HUES6 (cell line): ENCODE measurements at regions not wholly inside any gene's neighbourhood (a gene's known extent, or its start where the extent isn't known, plus 50 kb on each side); places are given as distances from the start of the nearest gene placed in this dataset.

ENCODE experiments used
- H3K27ac ChIP-seq: 2 replicates; pipeline ENCODE4 v1.7.0; 2013; ENCODE audit warnings: low read depth, mild to moderate bottlenecking, low read length, inconsistent platforms
- H3K27me3 ChIP-seq: 2 replicates; pipeline ENCODE4 v1.6.1; 2013; ENCODE audit warnings: low read length; ENCODE audit not compliant: control insufficient read depth, insufficient read depth
- H3K36me3 ChIP-seq: 2 replicates; pipeline ENCODE4 v1.6.1; 2013; ENCODE audit warnings: low read length; ENCODE audit not compliant: control insufficient read depth, insufficient read depth
- H3K4me1 ChIP-seq: 2 replicates; pipeline ENCODE4 v1.6.1; 2013; ENCODE audit warnings: low read length; ENCODE audit not compliant: control insufficient read depth, insufficient read depth
- H3K4me3 ChIP-seq: 2 replicates; pipeline ENCODE4 v1.5.1; 2013; ENCODE audit warnings: low read depth, low read length
- H3K9ac ChIP-seq: one replicate; pipeline ENCODE4 v1.6.1; 2013; ENCODE audit warnings: mild to moderate bottlenecking, low read length
- H3K9me3 ChIP-seq: 2 replicates; pipeline ENCODE4 v1.6.1; 2013; ENCODE audit warnings: low read depth, low read length; ENCODE audit not compliant: control insufficient read depth, insufficient read depth

DNA sequence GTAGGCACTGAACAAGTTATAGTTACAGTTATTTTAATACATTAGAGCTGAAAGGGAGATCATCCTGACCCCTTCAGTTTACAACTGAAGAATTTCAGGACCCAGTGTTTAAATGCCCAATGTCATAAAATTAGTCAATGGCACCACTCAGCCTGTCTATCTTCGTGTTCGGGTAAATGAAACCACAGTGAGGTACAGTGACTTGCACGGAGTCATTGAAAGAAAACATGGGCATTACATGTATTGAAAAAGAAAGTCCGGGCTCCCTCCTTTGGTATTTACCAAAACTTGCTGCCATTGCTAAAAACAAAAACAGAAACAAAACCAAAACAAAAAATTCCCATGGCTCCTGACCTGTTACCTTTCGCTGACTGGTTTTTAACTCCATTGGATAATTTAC, 131.7 kb downstream of the SH2D1A start:
- H3K27ac ChIP-seq: no peak overlapping the region
- no peak overlapping the region for H3K4me3 ChIP-seq
- no peaks in the 10 kb centered on the region for H3K4me1 ChIP-seq
- no peaks in the 10 kb centered on the region for H3K9me3 ChIP-seq
- H3K9ac ChIP-seq: no peak overlapping the region
- H3K36me3 ChIP-seq: no peaks in the 10 kb centered on the region
- peaks cover 3% of the 10 kb centered on the region; the same call in 1 of the 2 replicates for H3K27me3 ChIP-seq

DNA sequence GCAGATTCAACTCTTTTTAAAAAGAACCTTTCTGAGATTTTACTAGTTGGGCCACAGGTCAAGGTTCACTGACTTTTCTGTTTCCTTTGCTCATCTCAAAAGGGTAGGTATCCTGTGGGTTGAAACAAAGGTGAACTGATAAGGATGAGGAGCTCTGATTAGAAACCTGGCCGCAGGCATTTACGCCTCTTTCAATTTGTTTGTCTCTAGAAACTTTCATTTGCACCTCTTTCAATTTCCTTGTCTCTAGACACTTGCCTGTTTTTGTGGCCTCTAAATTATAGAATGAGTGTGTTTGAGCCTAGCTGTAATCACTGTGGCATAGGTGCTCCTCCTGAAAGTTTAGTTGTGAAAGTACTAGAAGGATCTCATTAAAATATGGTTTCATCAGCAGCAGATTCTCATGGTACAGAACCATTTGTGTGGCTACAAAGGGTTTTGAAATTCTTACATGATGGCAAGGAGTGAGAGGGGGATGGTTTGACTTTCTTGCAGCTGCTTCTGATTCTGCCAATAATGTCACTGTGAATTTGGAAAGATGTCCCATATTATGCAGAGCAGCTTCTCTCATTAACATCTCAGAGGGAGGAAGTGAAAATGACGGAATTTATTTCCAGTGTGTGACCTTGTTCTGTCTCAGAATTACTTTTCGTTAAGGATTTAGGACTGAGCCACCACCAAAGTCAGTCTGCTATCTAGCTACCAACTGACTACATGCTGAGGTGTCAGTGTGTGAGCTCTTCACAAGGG, 142.2 kb downstream of the SH2D1A start:
- H3K9me3 ChIP-seq: no peaks in the 10 kb centered on the region; the same call in 1 of the 2 replicates

DNA sequence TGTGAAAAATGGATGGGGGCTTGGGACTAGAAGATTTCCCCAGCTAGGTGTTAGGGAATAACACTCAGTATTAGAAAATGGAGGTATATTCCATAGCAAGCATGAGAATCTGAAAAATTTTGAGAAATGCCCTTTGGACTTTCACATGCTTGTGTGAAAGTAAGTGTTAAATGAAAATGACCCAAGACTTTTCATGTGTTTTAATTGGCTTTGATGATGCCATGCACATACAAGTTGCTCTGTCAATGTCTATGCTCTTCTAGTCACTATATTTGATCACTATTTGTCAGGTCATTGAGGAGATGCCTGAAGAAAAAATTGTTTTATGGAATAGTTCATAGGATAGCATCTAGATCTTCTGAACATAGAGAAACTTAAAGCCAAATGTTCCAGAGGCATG, 147.6 kb downstream of the SH2D1A start:
- H3K27me3 ChIP-seq: no peaks in the 10 kb centered on the region; the same call in 1 of the 2 replicates

More for the DNA sequence above, 142.2 kb downstream of the SH2D1A start:
- H3K27ac ChIP-seq: no peak overlapping the region
- no peak overlapping the region for H3K9ac ChIP-seq
- H3K4me1 ChIP-seq: peaks cover 12% of the 10 kb centered on the region
- no peak overlapping the region for H3K4me3 ChIP-seq
- H3K36me3 ChIP-seq: no peaks in the 10 kb centered on the region
- H3K27me3 ChIP-seq: no peaks in the 10 kb centered on the region; the same call in 1 of the 2 replicates

DNA sequence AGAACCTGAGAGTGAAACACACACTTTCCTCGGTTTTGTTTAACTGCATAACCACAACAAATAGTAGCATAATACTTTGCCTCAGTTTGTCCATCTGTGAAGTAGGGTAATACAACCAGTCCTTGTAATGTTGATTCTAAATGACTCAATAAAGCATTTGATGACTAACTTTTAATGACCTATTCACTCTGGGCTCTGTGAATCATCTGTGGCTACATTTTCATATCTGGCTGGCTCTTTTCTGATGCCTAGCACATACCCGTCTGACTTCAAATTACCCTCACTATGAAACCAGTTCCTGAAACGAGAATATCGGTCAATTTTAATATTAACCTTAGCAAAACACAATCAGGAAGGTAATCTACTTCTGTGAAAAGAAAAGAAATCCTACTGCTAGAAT, 151.0 kb downstream of the SH2D1A start:
- no peak overlapping the region for H3K4me3 ChIP-seq

More for the DNA sequence above, 147.6 kb downstream of the SH2D1A start:
- Histone ChIP-seq H3K9ac (no peak overlapping the region), H3K36me3 (no peaks in the 10 kb centered on the region), H3K4me3 (no peak overlapping the region), H3K9me3 (no peaks in the 10 kb centered on the region), H3K27ac (no peak overlapping the region), H3K4me1 (peaks cover 8% of the 10 kb centered on the region)

DNA sequence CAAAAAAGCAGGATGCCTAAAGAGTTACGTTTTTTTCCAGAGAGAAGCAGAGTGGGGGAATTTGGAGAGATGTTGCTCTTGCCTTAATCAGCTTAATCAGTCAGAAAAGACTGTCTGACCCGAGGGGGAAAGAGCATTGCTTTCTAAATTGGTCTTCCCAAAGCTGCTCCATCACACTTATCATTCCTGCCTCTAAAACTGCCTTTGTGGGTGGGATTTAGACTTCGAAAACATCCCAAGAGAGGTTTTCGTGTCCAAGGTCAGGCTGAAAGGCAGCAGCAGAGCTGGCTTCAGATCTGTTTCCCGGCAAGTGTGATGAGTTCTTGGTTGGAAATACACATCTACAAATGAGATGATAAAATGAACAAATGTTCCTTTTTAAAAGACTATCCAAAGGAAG, 155.2 kb downstream of the SH2D1A start:
- Histone ChIP-seq H3K36me3 (no peaks in the 10 kb centered on the region), H3K4me1 (peaks cover 29% of the 10 kb centered on the region), H3K27ac (peak overlapping the region; percentile 56; the same call in 1 of the 2 replicates), H3K9ac (no peak overlapping the region), H3K4me3 (no peak overlapping the region), H3K9me3 (no peaks in the 10 kb centered on the region), H3K27me3 (peaks cover 3% of the 10 kb centered on the region; the same call in 1 of the 2 replicates)

More for the DNA sequence above, 151.0 kb downstream of the SH2D1A start:
- H3K27me3 ChIP-seq: no peaks in the 10 kb centered on the region; the same call in 1 of the 2 replicates
- no peaks in the 10 kb centered on the region for H3K9me3 ChIP-seq
- H3K27ac ChIP-seq: no peak overlapping the region
- H3K4me1 ChIP-seq: peaks cover 17% of the 10 kb centered on the region
- H3K9ac ChIP-seq: no peak overlapping the region
- H3K36me3 ChIP-seq: no peaks in the 10 kb centered on the region

DNA sequence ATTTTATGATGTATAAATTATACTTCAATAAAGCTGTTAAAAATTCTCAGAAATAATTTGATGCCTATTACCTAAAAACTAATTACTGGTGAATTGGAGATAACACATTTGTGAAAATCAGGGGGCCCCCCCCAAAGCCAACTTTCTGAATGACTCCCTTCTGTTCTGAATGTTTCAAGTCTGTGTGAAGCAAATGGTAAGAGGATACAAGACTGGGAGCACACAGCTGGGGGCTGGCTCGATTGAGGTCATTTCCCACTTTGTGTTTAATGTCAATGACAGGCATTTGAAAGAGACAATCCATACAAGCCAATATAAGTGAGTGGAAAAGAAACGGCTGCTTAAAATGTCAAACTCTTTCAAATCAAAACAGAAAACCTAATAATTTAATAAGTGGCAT, 155.8 kb downstream of the SH2D1A start:
- no peak overlapping the region for H3K4me3 ChIP-seq

DNA sequence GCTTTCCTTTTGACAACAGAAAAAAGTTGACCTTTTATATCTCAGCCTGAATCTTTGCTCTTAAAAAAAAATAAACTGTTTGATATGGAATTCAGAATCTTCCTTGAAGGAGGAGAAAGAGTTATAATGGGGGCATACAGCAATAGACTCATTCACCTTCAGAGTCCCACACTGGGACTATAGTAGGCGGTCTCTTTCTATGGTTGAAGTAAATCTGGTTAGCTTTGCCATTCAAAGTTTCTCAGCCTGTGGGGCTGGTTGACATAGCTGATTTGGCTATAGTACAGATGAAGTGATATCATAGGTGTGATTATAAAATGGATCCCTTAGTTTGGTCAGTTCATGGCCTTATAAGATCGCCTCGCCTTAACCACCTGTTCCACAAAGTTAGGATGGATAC, 156.2 kb downstream of the SH2D1A start:
- H3K9ac ChIP-seq: no peak overlapping the region
- H3K4me3 ChIP-seq: no peak overlapping the region
- H3K27me3 ChIP-seq: peaks cover 3% of the 10 kb centered on the region; the same call in 1 of the 2 replicates
- peaks cover 30% of the 10 kb centered on the region for H3K4me1 ChIP-seq
- no peaks in the 10 kb centered on the region for H3K36me3 ChIP-seq
- no peak overlapping the region for H3K27ac ChIP-seq
- H3K9me3 ChIP-seq: no peaks in the 10 kb centered on the region

More for the DNA sequence above, 155.8 kb downstream of the SH2D1A start:
- Histone ChIP-seq H3K27me3 (peaks cover 3% of the 10 kb centered on the region; the same call in 1 of the 2 replicates), H3K36me3 (no peaks in the 10 kb centered on the region), H3K9ac (no peak overlapping the region), H3K4me1 (peaks cover 30% of the 10 kb centered on the region), H3K27ac (no peak overlapping the region), H3K9me3 (no peaks in the 10 kb centered on the region)

DNA sequence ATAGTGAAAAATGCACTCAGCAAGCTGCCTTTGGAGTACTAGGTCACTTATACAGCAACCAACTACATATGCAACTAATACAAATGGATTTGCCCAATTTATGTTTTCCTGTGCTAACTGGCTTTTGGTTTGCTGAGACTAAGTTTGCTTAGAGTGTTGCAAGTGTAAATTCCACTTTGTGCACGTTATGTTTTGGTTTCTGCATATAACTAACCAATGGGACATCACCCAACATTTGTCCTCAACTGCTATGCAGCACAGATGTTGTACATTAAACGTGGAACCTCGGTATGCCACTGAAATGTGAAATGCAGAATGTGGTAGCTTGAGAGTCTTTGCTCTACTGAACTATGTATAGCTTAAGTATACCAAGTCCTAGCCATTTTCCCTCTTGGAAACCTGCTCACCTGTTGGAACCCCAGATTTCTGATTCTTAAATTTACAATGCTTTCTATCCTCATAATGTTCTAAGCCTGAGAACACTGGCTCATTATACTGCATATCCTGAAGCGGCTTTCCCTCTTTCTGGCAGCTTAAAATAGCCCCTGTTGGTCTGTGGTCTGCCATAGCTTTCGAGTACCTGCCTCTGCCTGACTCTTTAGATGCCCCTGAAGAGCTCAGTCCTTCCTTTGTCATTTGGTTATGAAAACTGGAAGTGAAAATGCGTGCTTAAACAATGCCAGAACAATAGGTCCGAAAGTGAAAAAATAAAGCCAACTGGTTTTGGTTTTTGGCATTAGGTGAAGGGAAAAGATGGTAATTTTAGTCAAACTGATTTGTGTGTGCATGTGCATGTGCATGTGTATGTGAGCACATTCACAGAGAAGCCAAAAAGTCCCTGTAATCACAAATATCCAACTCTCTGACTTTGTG, 158.0 kb downstream of the SH2D1A start:
- H3K9me3 ChIP-seq: no peaks in the 10 kb centered on the region

DNA sequence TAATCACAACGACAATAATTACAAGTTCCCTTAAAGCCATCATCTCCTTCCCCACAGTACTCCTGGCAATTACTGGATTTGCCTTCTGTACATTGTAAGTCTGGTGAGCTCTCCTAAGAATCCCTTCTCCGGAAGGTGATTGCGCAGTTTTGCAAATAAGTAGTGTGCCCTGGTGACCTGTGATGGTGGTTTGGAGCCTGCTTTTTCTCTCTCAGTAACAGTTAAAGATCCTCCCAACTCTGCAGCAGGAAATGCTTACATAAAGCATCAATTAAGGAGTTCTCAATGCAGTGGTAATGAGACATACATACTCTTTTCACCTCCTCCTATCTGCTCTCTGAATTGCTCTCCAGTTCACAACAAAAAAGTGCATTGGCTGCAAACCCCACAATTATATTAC, 159.7 kb downstream of the SH2D1A start:
- Histone ChIP-seq H3K9me3 (no peaks in the 10 kb centered on the region), H3K9ac (no peak overlapping the region), H3K27ac (no peak overlapping the region), H3K4me1 (peaks cover 25% of the 10 kb centered on the region), H3K36me3 (no peaks in the 10 kb centered on the region), H3K4me3 (no peak overlapping the region), H3K27me3 (peaks cover 3% of the 10 kb centered on the region; the same call in 1 of the 2 replicates)

More for the DNA sequence above, 158.0 kb downstream of the SH2D1A start:
- Histone ChIP-seq H3K27ac (no peak overlapping the region), H3K27me3 (peaks cover 3% of the 10 kb centered on the region; the same call in 1 of the 2 replicates), H3K36me3 (no peaks in the 10 kb centered on the region), H3K4me1 (peaks cover 30% of the 10 kb centered on the region), H3K4me3 (no peak overlapping the region), H3K9ac (no peak overlapping the region)

DNA sequence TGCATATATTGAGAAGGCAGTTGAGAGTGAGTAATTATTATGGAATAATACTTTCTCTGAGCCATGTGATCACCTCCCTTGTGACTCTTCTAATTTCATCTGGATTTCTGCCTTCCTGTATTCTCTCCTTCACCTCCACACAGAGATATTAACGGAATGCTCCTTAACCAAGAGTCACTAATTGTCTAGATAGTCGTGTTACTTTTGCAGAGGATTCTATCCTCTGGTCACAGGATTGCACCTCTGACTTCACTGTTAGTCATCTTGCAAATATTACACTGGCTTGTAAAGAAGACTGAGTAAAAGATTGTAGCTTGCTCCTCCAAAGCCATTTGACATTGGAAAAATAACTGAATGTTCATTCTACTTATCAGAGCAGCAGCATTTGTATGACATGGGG, 160.9 kb downstream of the SH2D1A start:
- no peak overlapping the region for H3K9ac ChIP-seq
- H3K36me3 ChIP-seq: no peaks in the 10 kb centered on the region
- peaks cover 3% of the 10 kb centered on the region; the same call in 1 of the 2 replicates for H3K27me3 ChIP-seq
- no peak overlapping the region for H3K27ac ChIP-seq
- H3K4me1 ChIP-seq: peaks cover 19% of the 10 kb centered on the region
- no peak overlapping the region for H3K4me3 ChIP-seq
- no peaks in the 10 kb centered on the region for H3K9me3 ChIP-seq
